GM19351 (cell line): ENCODE measurements at regions not wholly inside any gene's neighbourhood (a gene's known extent, or its start where the extent isn't known, plus 50 kb on each side); places are given as distances from the start of the nearest gene placed in this dataset.
"Not testable (repeated sequence)": the region's sequence is repeated elsewhere in the genome, so short reads cannot be mapped to it uniquely, and the experiment has no call there.

Experiments
- ATAC-seq: cut with Tn5 transposase; IDR thresholded peaks from one replicate; pipeline ENCODE4 v1.9.1; 2021; ENCODE audit warnings: mild to moderate bottlenecking, moderate library complexity; ENCODE audit not compliant: unreplicated experiment

GRCh38 chr7:149569726-149570422 lies 72.3 kb upstream of the ZNF746 start:
- ATAC-seq: no peak

GRCh38 chr7:149569025-149569725 lies 71.6 kb upstream of the ZNF746 start:
- ATAC-seq: no peak

- no peak for ATAC-seq
Measured at GRCh38 chr7:149568218-149568617, 70.6 kb upstream of the ZNF746 start.

GRCh38 chr7:149566103-149566502 lies 68.5 kb upstream of the ZNF746 start:
- ATAC-seq: no peak

- no peak for ATAC-seq
Measured at GRCh38 chr7:149565096-149565382, 67.4 kb upstream of the ZNF746 start.

GRCh38 chr7:149564340-149565095 lies 66.9 kb upstream of the ZNF746 start:
- no peak for ATAC-seq

- ATAC-seq: no peak
Measured at GRCh38 chr7:149562602-149563001, 65.0 kb upstream of the ZNF746 start.

- no peak for ATAC-seq
Measured at GRCh38 chr7:149561072-149561471, 63.5 kb upstream of the ZNF746 start.

GRCh38 chr7:149559711-149560110 lies 62.1 kb upstream of the ZNF746 start:
- no peak for ATAC-seq

- no peak for ATAC-seq
Measured at GRCh38 chr7:149558149-149558861, 60.7 kb upstream of the ZNF746 start.

GRCh38 chr7:149556525-149556924 lies 58.9 kb upstream of the ZNF746 start:
- ATAC-seq: not testable (repeated sequence)

GRCh38 chr7:149554821-149555220 lies 57.2 kb upstream of the ZNF746 start:
- not testable (repeated sequence) for ATAC-seq

- not testable (repeated sequence) for ATAC-seq
Measured at GRCh38 chr7:149553991-149554390, 56.4 kb upstream of the ZNF746 start.

- no peak for ATAC-seq
Measured at GRCh38 chr7:149552799-149553198, 55.2 kb upstream of the ZNF746 start.
